HG02970 (cell line): ENCODE measurements at regions not wholly inside any gene's neighbourhood (a gene's known extent, or its start where the extent isn't known, plus 50 kb on each side); places are given as distances from the start of the nearest gene placed in this dataset.

ENCODE experiments used
- ATAC-seq: cut with Tn5 transposase; IDR thresholded peaks from one replicate; pipeline ENCODE4 v1.9.1; 2021; ENCODE audit warnings: mild to moderate bottlenecking, moderate library complexity, moderate number of reproducible peaks; ENCODE audit not compliant: unreplicated experiment, low FRiP score

GRCh38 chr4:124307143-124307542 lies 405.4 kb downstream of the ANKRD50 start:
- ATAC-seq = no peak

GRCh38 chr4:124318292-124318691 lies 394.2 kb downstream of the ANKRD50 start:
- no peak for ATAC-seq

- no peak for ATAC-seq
Observed at GRCh38 chr4:124321364-124321763, 391.2 kb downstream of the ANKRD50 start.

- ATAC-seq = no peak
Observed at GRCh38 chr4:124322234-124323065, 390.1 kb downstream of the ANKRD50 start.

GRCh38 chr4:124325690-124326089 lies 386.8 kb downstream of the ANKRD50 start:
- no peak for ATAC-seq

- ATAC-seq = no peak
Observed at GRCh38 chr4:124329134-124329533, 383.4 kb downstream of the ANKRD50 start.

DNA sequence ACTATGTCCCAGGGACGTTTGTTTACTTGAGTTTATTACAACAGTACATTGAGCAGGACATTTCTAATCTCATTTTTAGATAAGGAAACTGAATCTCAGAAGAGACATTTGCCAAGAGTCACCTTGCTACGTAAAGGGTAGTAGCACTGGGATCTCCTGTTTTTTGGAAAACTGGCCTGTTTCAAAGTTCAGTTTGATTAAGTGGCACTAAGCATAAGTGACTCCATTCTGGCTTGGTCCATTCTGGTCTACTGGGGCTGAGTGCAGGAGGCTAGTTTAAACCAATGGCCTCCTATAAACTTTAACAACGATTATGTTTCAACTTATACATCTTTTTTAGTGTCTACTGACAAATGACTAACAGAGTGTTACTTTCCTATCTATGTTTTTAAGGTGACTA lies 382.5 kb downstream of the ANKRD50 start:
- ATAC-seq = no peak

- ATAC-seq = no peak
Observed at GRCh38 chr4:124331781-124332180, 380.8 kb downstream of the ANKRD50 start.

GRCh38 chr4:124333466-124333865 lies 379.1 kb downstream of the ANKRD50 start:
- no peak for ATAC-seq

DNA sequence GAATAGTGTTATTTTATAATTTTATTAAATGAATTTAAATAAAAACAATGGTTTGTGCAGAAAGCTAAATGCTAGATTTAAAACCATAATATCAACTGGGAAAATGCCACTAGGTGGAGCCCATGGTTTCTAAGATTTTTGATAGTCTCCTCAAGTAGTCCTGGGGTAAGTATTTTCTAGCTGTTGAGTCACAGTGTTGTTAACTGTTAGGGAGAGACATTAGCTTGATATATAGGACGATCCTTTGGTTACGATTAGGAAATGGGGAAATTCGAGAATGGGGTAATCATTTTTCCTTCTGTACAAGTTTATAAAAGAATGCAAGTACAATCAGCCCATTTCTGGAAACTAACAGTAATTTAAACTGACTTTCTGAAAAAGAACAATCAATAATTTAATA lies 378.4 kb downstream of the ANKRD50 start:
- ATAC-seq = no peak

DNA sequence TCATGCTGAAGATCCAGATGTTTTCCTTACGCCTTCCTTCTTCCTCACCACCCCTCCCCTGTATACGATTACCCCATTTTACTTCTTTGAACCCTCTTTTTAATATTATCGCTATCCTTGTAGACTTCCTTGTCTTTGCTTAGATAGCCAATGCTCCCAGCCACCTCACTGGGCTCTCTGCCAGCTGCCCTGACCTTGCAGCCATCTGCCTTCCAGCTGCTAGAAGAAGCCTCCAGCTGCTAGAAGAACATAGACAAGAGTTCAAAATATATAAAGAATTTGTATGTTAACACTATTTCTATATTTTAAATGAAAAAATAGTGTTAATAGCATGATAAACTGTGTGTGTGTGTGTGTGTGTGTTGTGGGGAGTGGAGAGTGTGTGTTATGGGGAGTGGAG lies 374.7 kb downstream of the ANKRD50 start:
- ATAC-seq = no peak

DNA sequence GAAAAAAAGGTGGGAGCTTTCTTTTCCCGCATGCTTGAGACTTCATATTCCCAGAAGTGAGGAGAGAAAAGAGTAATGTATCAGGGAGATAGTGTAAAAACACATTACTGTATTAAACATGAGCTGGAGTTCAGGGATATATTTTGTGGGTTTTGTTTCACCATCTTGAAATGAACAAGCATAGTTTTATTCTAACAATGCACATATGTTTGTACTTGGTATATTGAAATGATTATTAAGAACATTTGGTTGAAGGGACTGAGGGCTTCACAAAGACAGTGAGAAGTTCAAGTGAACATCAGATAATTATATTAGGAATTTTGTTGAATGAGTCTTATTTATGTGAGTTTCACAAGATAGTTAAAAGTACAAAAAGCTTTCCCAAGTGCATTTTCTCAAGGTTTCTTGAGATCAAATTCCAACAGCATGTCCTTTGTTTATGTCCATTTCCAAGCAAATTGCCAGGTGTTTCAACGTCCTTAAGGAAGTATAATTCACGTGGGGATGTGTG lies 368.8 kb downstream of the ANKRD50 start:
- ATAC-seq = no peak

DNA sequence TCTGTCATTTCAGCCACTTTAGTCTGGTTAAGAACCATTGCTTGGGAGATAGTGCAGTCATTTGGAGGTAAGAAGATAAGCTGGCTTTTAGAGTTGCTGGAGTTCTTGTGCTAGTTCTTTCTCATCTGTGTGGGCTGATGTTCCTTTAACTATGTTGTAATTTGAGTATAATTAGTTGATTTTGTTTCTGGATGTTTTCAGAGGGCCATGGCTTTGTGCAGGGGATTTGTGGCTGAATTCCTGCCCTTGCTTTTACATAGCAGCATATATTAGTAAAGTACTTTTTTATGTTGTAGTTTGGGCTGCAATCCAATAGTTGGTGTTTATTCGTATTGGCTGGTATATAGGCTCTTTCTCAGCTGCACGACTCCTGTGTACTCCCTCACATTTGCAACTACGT lies 339.6 kb downstream of the ANKRD50 start:
- ATAC-seq = no peak

DNA sequence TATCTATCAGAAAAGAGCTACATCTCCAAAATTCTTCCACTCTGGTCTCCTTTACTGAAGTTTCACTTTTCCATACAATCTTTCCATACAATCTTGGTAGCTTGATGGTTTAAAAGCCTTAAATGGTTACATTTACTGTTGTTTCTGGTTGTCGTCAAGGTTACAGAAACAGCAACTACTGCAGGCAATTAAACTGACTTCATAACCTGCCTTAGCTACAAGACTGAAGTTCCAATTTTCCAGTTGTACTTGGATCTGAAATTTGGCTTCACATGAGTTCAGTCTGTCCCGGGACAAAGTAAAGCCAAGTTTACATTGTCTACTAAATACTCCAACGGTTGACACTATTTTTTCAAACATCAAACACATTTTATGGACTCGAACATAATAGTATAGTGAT lies 326.4 kb downstream of the ANKRD50 start:
- no peak for ATAC-seq

GRCh38 chr4:124386648-124387047 lies 325.9 kb downstream of the ANKRD50 start:
- no peak for ATAC-seq

DNA sequence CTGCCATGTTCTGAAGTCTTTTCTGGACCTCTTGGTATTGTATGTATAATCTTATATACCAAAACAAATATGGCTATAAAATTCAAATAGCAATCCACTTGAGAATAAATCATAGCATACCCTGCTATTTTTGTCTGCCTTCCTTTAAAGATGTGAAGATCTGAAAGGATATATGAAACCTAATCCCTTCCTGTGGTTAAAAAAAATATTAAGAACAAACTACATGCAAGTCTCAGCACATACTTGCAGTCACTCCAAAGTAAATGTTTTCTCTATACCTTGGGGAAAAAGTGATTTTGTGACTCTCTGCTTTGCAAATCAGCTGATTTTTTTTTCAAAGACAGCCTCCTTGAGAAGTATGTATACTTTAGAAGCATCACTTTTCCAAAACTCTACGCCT lies 322.9 kb downstream of the ANKRD50 start:
- ATAC-seq = no peak

GRCh38 chr4:124390861-124391260 lies 321.7 kb downstream of the ANKRD50 start:
- no peak for ATAC-seq

DNA sequence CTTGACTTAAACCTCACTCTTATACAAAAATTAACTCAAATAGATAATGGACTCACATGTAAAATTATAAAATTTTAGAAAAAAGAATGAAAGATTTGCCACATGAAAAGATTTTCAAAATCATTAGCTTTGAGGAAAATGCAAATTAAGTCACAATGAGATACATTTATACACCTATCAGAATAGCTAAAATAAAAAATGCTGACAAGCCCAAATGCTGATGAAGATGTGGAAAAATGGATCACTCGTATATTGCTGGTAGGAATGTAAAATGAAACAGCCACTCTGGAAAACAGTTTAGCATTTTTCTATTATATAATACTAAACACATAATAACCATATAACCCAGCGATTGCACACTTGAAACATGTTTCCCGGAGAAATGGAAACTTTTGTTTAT lies 316.2 kb downstream of the ANKRD50 start:
- ATAC-seq = no peak

DNA sequence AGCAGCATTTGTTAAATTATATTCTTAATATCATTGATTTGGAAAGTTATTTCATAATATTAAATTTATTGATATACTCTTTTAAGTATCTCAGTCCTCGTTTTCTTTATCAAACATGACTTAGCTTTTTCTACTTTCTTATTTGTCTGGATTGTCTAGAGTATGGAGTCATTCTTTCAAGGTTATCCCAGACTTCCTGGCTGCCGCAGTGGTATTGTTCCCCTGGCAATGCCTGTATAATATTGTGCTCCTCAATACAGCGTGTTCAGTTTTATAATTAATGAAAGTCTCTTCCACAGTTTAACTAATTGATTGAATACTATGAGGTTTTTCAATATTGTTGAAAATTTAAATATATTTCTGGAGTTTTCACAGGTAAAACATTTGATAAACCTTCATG lies 310.9 kb downstream of the ANKRD50 start:
- ATAC-seq = no peak

DNA sequence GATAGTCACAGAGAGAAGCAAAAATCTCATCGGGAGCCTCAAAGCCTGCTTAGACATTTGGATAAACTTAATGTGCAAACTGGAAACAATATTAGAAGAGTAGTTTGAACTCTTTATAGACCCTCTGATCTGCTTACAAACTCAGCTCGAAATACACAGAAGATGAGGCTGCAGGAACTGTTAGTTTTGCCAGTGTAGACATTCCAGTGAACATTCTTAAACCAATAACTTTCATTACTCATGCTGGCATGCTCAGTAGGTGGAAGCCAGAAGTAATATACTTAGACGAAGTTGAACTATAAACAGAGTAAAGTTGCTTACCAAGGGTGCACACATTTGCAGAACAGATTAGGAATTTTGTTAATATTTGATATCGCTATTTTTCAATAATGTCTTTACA lies 303.5 kb downstream of the ANKRD50 start:
- no peak for ATAC-seq

- no peak for ATAC-seq
Observed at GRCh38 chr4:124414276-124415040, 298.1 kb downstream of the ANKRD50 start.

DNA sequence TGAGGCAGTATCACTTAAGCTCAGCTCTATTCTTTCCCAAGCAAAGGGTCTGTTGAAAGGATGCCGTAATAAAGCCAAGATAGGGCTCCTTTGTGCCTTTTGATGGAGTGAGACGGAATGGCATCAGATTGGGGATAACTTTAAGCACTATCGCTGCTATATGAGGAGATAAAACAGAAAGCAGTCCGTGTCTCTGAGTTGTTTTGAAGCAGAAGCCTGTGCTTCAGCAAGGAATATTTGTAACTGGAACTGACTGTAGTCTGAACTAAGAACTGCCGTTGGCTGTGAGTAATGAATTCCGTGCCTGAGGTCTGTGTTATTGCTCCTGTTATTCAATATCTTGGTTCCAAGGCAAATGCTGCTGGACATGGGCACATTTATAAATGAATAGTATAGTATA lies 297.4 kb downstream of the ANKRD50 start:
- no peak for ATAC-seq
